Uterus (tissue), 3 donors: ENCODE measurements at regions not wholly inside any gene's neighbourhood (a gene's known extent, or its start where the extent isn't known, plus 50 kb on each side); places are given as distances from the start of the nearest gene placed in this dataset.

Experiments used
- DNase-seq, 2 donors: peaks; one replicate each; pipeline ENCODE4 v3.0.0-alpha.2; 2019 to 2020
- H3K27ac ChIP-seq, 2 donors: fragments of 200-600 bp; sonication (generic); 1 replicate in 1 of 2; 2 replicates in 1 of 2; pipeline ENCODE4 v1.5.1; 2016 to 2018
- H3K27me3 ChIP-seq, 2 donors: fragments of 200-600 bp; sonication (generic); one replicate each; pipeline ENCODE4 v1.5.1; 2018 to 2019; ENCODE audit warnings: control low read depth in 1 of 2
- H3K36me3 ChIP-seq, 2 donors: fragments of 200-600 bp; sonication (generic); one replicate each; pipeline ENCODE4 v1.5.1; 2019; ENCODE audit warnings: control low read depth in 1 of 2
- H3K4me1 ChIP-seq, 2 donors: fragments of 200-600 bp; sonication (generic); one replicate each; pipeline ENCODE4 v1.5.1; 2018 to 2019; ENCODE audit warnings: control low read depth in 1 of 2
- H3K4me3 ChIP-seq, 2 donors: fragments of 200-600 bp; sonication (generic); 1 replicate in 1 of 2; 2 replicates in 1 of 2; pipeline ENCODE4 v1.5.1; 2018 to 2019; ENCODE audit warnings: mild to moderate bottlenecking in 1 of 2
- H3K9me3 ChIP-seq, 2 donors: fragments of 200-600 bp; sonication (generic); one replicate each; pipeline ENCODE4 v1.5.1; 2019; ENCODE audit warnings: control low read depth in 1 of 2
- POLR2A ChIP-seq, 2 donors: fragments of 450-650 bp; IDR thresholded peaks; one replicate each; pipeline ENCODE4 v1.6.1; 2016; ENCODE audit warnings: antibody characterized with exemption in 2 of 2, mild to moderate bottlenecking in 1 of 2, moderate library complexity in 1 of 2
- intact Hi-C: fragments of 100-400 bp; cut with DNase I; formaldehyde crosslinking; loops from one replicate; pipeline ENCODE4 v1.15.1; 2023; ENCODE audit warnings: low total_unique reads
- TF ChIP-seq, protein P1 (sequence below), 4 experiments: fragments of 200-600 bp in 2 of 4; fragments of 450-650 bp in 2 of 4; sonication (generic) in 2 of 4; IDR thresholded peaks; one replicate each; pipeline ENCODE4 v1.5.1; 2016 to 2019; ENCODE audit warnings: antibody characterized with exemption in 4 of 4, mild to moderate bottlenecking in 2 of 4, moderate library complexity in 1 of 4
- donor health status: DM: yes; HTN: yes; CAD: no.

DNA sequence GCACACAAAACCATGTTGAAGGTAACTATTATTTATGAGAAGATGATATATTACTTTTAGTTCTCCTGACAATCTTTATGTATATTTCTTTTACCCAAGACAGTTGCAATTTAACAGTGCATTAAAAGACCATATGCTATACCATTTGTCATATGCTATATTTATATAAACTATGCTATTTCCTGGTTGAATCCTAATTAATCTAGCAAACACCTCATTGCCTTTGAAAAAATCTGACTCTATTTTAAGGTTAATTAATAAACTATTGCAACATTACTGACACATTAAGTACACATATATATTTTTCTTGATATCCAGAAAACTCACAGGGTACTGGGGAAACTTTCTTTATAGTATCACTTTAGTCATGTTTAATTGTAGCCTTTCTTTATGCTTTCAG is 649.4 kb upstream of the PCDH20 start:
- Histone ChIP-seq H3K27ac (no peak overlapping the region), H3K27me3 (no peaks in the 10 kb centered on the region), H3K36me3 (no peaks in the 10 kb centered on the region), H3K9me3 (no peaks in the 10 kb centered on the region), H3K4me3 (no peak overlapping the region), H3K4me1 (no peaks in the 10 kb centered on the region)
- no peak for TF ChIP-seq POLR2A (IDR thresholded peaks at IDR 0.05)
- TF ChIP-seq, protein P1, sequence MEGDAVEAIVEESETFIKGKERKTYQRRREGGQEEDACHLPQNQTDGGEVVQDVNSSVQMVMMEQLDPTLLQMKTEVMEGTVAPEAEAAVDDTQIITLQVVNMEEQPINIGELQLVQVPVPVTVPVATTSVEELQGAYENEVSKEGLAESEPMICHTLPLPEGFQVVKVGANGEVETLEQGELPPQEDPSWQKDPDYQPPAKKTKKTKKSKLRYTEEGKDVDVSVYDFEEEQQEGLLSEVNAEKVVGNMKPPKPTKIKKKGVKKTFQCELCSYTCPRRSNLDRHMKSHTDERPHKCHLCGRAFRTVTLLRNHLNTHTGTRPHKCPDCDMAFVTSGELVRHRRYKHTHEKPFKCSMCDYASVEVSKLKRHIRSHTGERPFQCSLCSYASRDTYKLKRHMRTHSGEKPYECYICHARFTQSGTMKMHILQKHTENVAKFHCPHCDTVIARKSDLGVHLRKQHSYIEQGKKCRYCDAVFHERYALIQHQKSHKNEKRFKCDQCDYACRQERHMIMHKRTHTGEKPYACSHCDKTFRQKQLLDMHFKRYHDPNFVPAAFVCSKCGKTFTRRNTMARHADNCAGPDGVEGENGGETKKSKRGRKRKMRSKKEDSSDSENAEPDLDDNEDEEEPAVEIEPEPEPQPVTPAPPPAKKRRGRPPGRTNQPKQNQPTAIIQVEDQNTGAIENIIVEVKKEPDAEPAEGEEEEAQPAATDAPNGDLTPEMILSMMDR (IDR thresholded peaks at IDR 0.05): no peak
- intact Hi-C loops: no loop called here
- no peak for DNase-seq

DNA sequence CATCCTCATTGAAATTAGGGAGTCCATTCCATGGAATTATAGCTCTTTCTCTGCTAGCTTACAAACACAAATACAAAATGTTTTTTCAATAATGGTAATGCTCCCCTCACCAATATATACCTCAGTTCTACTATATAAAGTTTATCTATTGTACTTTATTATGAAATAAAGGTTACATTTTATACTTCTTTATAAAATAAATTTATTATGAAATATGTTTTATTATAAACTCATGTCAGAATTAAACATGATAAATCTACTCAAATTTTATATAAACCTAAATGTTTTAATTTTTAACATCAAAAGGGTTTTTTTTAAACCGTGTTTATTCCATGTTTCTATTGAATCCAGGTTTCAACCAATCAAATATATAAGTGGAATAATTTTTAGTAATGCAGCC is 646.1 kb upstream of the PCDH20 start:
- H3K9me3 ChIP-seq: no peaks in the 10 kb centered on the region
- no peaks in the 10 kb centered on the region for H3K36me3 ChIP-seq
- DNase-seq: no peak
- no peak for TF ChIP-seq POLR2A (IDR thresholded peaks at IDR 0.05)
- TF ChIP-seq, protein P1 (IDR thresholded peaks at IDR 0.05): no peak
- H3K4me3 ChIP-seq: no peak overlapping the region
- H3K4me1 ChIP-seq: no peaks in the 10 kb centered on the region
- intact Hi-C loops: no loop called here
- H3K27ac ChIP-seq: no peak overlapping the region
- H3K27me3 ChIP-seq: no peaks in the 10 kb centered on the region

DNA sequence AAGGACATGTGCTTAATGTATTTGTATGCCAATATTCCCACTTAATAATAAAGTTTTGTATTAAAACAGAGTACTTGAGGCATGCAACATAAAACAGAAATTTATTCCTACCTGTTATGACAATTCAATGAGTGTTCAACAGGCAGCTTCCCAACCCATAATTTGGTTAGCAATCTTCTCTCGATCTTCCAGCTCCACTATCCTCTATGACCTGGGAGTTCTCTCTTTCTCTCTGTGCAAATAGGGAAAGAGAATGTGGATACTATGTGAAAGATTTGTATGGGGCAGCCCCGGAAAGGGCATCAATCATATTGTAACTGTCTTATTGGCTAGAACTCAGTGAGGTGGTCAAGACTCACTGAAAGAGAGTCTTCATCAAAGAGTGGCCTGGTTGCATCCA is 644.9 kb upstream of the PCDH20 start:
- TF ChIP-seq, protein P1 (IDR thresholded peaks at IDR 0.05): no peak
- TF ChIP-seq POLR2A (IDR thresholded peaks at IDR 0.05): no peak
- H3K4me3 ChIP-seq: no peak overlapping the region

DNA sequence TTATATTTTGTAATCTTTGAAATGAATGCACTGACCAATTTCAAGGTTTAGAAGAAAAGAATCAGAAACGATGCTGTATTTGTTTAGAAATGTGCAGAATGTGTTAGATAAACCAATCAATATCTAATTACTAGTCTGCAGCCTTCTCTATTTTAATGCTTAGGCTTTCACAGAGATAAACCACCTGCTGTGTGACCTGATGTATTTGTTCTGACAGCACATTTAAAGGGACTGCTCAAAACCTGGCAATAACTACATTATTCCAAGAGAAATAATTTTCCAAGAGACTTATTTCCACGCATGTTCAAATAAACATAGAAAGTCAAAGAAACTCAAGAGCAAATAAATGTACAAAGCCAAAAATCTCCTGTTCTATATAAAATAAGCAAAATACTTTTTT is 641.6 kb upstream of the PCDH20 start:
- Histone ChIP-seq H3K4me3 (no peak overlapping the region), H3K27me3 (no peaks in the 10 kb centered on the region), H3K36me3 (no peaks in the 10 kb centered on the region), H3K9me3 (no peaks in the 10 kb centered on the region), H3K27ac (no peak overlapping the region), H3K4me1 (no peaks in the 10 kb centered on the region)
- no peak for TF ChIP-seq POLR2A (IDR thresholded peaks at IDR 0.05)
- TF ChIP-seq, protein P1 (IDR thresholded peaks at IDR 0.05): no peak
- no peak for DNase-seq
- intact Hi-C loops: no loop called here

More for the DNA sequence above, 644.9 kb upstream of the PCDH20 start:
- H3K27ac ChIP-seq: no peak overlapping the region
- intact Hi-C loops: no loop called here
- H3K36me3 ChIP-seq: no peaks in the 10 kb centered on the region
- DNase-seq: no peak
- no peaks in the 10 kb centered on the region for H3K4me1 ChIP-seq
- no peaks in the 10 kb centered on the region for H3K27me3 ChIP-seq
- H3K9me3 ChIP-seq: no peaks in the 10 kb centered on the region

DNA sequence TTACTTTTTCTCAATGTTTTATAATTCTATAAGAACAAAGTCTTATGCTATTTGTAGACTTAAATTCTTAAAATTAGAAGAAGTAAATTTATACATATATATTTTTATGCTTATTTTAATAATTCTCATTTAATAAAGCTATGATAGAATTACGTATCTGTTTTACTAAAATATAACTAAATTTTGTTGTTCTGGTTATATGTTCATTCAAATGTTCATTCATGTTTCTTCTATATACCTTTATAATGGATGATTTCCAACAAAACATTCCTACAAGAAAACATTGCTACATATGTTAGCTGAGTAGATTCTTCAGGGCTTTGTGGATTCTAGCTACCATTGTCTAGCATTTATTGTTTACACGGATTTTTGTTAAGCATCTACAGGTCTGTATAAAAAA is 634.3 kb upstream of the PCDH20 start:
- Histone ChIP-seq H3K4me1 (no peaks in the 10 kb centered on the region), H3K27ac (no peak overlapping the region), H3K9me3 (no peaks in the 10 kb centered on the region), H3K4me3 (no peak overlapping the region), H3K27me3 (no peaks in the 10 kb centered on the region), H3K36me3 (no peaks in the 10 kb centered on the region)
- intact Hi-C loops: no loop called here
- TF ChIP-seq, protein P1 (IDR thresholded peaks at IDR 0.05): no peak
- TF ChIP-seq POLR2A (IDR thresholded peaks at IDR 0.05): no peak
- no peak for DNase-seq
